ENCODE measurements at regions not wholly inside any gene's neighbourhood (a gene's known extent, or its start where the extent isn't known, plus 50 kb on each side); places are given as distances from the start of the nearest gene placed in this dataset.

DNA sequence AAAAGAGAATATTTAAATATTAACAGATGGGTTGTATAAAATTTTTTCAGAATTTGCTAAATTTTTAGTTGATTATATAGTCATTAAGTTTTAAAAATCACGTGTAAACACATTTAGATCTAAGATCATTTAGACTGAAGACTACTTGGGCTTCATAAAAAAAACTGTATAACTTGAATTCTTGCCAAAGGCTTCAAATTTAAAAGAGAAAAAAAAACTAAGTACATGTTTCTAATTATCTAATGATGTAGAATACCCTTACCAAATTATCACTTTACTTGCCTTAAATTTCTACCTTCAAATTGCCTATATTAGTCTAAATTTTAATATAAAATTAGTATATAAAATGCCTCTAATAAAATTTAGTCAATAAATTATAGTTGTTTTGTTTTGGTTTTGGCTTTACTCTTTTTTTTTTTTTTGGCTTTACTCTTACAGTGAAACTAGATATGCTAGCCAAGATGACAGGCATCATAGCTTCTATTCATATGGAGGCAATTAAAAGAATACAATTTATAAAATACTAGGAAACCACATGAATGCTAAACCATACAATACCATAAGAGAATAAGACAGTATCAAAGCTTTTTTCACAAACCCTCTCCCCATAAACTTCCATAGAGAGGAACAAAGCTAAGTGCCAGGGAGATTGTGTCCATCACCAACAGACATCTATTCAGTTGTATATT is 183.1 kb upstream of the KCNMB2 start:
- TF ChIP-seq, protein P1, sequence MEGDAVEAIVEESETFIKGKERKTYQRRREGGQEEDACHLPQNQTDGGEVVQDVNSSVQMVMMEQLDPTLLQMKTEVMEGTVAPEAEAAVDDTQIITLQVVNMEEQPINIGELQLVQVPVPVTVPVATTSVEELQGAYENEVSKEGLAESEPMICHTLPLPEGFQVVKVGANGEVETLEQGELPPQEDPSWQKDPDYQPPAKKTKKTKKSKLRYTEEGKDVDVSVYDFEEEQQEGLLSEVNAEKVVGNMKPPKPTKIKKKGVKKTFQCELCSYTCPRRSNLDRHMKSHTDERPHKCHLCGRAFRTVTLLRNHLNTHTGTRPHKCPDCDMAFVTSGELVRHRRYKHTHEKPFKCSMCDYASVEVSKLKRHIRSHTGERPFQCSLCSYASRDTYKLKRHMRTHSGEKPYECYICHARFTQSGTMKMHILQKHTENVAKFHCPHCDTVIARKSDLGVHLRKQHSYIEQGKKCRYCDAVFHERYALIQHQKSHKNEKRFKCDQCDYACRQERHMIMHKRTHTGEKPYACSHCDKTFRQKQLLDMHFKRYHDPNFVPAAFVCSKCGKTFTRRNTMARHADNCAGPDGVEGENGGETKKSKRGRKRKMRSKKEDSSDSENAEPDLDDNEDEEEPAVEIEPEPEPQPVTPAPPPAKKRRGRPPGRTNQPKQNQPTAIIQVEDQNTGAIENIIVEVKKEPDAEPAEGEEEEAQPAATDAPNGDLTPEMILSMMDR (IDR thresholded peaks at IDR 0.05), result no peak
- TF ChIP-seq POLR2A (IDR thresholded peaks at IDR 0.05), result no peak

Data from adrenal gland (tissue), 5 donors.